ENCODE measurements at regions not wholly inside any gene's neighbourhood (a gene's known extent, or its start where the extent isn't known, plus 50 kb on each side); places are given as distances from the start of the nearest gene placed in this dataset.
"Not testable (repeated sequence)": the region's sequence is repeated elsewhere in the genome, so short reads cannot be mapped to it uniquely, and the experiment has no call there.

DNA sequence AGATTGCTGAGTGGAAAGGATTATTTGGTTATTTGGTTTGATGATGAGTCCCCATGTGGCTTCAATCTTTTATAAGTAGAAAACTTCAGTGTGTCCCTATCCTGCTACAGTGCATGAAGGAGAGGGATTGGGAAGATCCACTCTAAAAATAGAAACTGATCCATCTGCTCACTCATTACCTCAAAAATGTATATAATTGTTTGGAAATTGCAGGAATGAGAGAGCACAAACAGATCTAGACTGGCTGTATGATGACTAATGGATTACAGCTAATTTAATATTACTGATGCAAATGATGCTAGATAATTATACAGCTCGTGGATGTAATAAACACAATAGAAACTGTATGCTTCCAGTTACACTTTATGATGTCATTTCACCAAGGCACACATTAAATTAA, 625.3 kb upstream of the PRR20A start:
- Histone ChIP-seq H3K9ac (ENCODE audit: low read length in 3 of 3) (no peak overlapping the region), H3K36me3 (ENCODE audit: control insufficient read depth in 2 of 3, insufficient read depth in 3 of 3, low read length in 3 of 3) (no peaks in the 10 kb centered on the region), H3K9me3 (ENCODE audit: control insufficient read depth in 2 of 3, insufficient read depth in 1 of 3, low read length in 3 of 3) (peaks cover 0 to 2% (median 0%) of the 10 kb centered on the region in 3 donors), H3K4me3 (ENCODE audit: low read length in 3 of 3) (no peak overlapping the region), H3K27me3 (ENCODE audit: control insufficient read depth, insufficient read depth, low read length) (no peaks in the 10 kb centered on the region), H3K4me1 (ENCODE audit: control insufficient read depth in 2 of 3, insufficient read depth in 2 of 3, low read depth in 1 of 3, low read length in 3 of 3) (no peaks in the 10 kb centered on the region), H3K27ac (ENCODE audit: low read depth in 2 of 2, low read length in 2 of 2) (no peak overlapping the region)
- DNase-seq (no peak), FAIRE-seq (no peak)
- intact Hi-C loops (cut with DNase I), result no loop called here
- TF ChIP-seq, protein P1, sequence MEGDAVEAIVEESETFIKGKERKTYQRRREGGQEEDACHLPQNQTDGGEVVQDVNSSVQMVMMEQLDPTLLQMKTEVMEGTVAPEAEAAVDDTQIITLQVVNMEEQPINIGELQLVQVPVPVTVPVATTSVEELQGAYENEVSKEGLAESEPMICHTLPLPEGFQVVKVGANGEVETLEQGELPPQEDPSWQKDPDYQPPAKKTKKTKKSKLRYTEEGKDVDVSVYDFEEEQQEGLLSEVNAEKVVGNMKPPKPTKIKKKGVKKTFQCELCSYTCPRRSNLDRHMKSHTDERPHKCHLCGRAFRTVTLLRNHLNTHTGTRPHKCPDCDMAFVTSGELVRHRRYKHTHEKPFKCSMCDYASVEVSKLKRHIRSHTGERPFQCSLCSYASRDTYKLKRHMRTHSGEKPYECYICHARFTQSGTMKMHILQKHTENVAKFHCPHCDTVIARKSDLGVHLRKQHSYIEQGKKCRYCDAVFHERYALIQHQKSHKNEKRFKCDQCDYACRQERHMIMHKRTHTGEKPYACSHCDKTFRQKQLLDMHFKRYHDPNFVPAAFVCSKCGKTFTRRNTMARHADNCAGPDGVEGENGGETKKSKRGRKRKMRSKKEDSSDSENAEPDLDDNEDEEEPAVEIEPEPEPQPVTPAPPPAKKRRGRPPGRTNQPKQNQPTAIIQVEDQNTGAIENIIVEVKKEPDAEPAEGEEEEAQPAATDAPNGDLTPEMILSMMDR (IDR thresholded peaks at IDR 0.05; ENCODE audit: borderline replicate concordance, extremely low read depth, insufficient read depth), result no peak

DNA sequence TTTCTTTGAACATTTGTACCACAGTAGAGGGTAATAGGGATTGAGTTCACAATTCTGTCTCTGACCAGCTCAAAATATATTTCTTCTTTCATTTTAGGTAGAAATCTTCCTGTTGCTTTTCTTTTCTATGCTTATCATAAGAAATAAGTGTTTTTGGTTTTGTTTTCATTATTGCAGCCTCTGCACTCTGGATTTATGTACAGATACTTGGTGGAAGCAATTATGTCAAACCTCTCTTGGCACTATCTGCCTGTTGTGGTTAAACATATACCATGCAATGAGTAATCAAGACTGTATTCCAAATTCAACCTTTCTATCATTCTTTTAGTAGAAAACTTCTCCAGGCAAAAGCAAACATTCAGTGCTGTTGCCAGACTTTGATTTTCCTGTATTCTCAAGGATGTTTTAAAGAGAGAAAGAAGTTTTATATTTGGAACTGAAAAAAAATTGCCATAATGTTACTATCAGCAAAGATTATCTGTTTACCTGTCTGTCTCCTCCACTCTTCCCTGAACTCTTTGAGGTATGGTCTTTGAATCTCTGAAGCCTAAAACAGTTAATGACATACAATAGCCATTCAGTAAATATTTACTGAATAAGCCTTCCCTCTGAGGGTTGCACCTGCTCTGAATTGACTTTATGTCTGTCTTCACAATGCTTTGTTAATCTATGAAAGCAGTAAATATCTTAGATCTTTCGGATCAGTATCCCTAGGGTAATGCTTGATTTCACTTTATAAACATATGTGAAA, 612.5 kb upstream of the PRR20A start:
- FAIRE-seq, result no peak
- H3K4me3 ChIP-seq (ENCODE audit: low read length in 3 of 3), result no peak overlapping the region
- peaks cover 0 to 3% (median 0%) of the 10 kb centered on the region in 3 donors for H3K9me3 ChIP-seq (ENCODE audit: control insufficient read depth in 2 of 3, insufficient read depth in 1 of 3, low read length in 3 of 3)
- no peak overlapping the region for H3K9ac ChIP-seq (ENCODE audit: low read length in 3 of 3)
- no peak overlapping the region for H3K27ac ChIP-seq (ENCODE audit: low read depth in 2 of 2, low read length in 2 of 2)
- no peaks in the 10 kb centered on the region for H3K4me1 ChIP-seq (ENCODE audit: control insufficient read depth in 2 of 3, insufficient read depth in 2 of 3, low read depth in 1 of 3, low read length in 3 of 3)
- no peaks in the 10 kb centered on the region for H3K36me3 ChIP-seq (ENCODE audit: control insufficient read depth in 2 of 3, insufficient read depth in 3 of 3, low read length in 3 of 3)
- H3K27me3 ChIP-seq (ENCODE audit: control insufficient read depth, insufficient read depth, low read length), result no peaks in the 10 kb centered on the region
- TF ChIP-seq, protein P1 (IDR thresholded peaks at IDR 0.05; ENCODE audit: borderline replicate concordance, extremely low read depth, insufficient read depth), result no peak
- no peak for DNase-seq
- intact Hi-C loops (cut with DNase I), result no loop called here

DNA sequence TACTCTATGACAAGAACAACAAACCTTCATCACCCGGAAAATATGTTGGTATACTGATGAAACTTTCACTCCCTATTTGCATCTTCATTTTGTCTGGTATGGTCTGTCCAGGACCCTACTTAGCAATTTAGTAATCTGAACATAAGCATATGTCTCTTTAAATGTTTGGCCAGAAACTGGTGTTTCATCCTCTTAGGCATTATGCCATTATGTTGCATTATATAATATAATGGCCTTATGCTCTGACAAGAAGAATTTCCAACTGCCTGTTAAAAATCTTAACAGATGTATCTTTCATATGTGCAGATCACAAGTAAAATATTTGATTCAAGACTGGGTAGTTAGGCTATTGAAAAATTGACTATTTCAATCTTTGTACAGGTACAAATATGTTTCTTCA, 610.6 kb upstream of the PRR20A start:
- H3K27me3 ChIP-seq (ENCODE audit: control insufficient read depth, insufficient read depth, low read length), result no peaks in the 10 kb centered on the region
- no peaks in the 10 kb centered on the region for H3K4me1 ChIP-seq (ENCODE audit: control insufficient read depth in 2 of 3, insufficient read depth in 2 of 3, low read depth in 1 of 3, low read length in 3 of 3)
- H3K9me3 ChIP-seq (ENCODE audit: control insufficient read depth in 2 of 3, insufficient read depth in 1 of 3, low read length in 3 of 3), result no peaks in the 10 kb centered on the region
- no peak for DNase-seq
- intact Hi-C loops (cut with DNase I), result no loop called here
- H3K4me3 ChIP-seq (ENCODE audit: low read length in 3 of 3), result no peak overlapping the region
- no peak overlapping the region for H3K27ac ChIP-seq (ENCODE audit: low read depth in 2 of 2, low read length in 2 of 2)
- H3K36me3 ChIP-seq (ENCODE audit: control insufficient read depth in 2 of 3, insufficient read depth in 3 of 3, low read length in 3 of 3), result no peaks in the 10 kb centered on the region
- FAIRE-seq, result no peak
- no peak overlapping the region for H3K9ac ChIP-seq (ENCODE audit: low read length in 3 of 3)
- TF ChIP-seq, protein P1 (IDR thresholded peaks at IDR 0.05; ENCODE audit: borderline replicate concordance, extremely low read depth, insufficient read depth), result no peak

DNA sequence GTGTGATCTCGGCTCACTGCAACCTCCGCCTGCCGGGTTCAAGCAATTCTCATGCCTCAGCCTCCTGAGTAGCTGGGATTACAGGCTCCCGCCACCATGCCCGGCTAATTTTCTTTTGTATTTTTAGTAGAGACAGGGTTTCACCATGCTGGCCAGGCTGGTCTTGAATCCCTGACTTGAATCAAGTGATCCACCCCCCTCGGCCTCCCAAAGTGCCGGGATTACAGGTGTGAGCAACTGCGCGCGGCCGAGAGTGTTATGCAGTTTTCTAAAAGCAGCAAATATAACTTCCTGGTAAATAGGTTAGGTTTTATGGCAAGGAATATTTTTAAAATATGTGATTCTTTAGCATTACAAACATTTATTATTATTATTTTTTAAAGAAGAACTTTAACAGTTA, 592.8 kb upstream of the PRR20A start:
- H3K27ac ChIP-seq (ENCODE audit: low read depth in 2 of 2, low read length in 2 of 2); H3K9ac ChIP-seq (ENCODE audit: low read length in 3 of 3); H3K36me3 ChIP-seq (ENCODE audit: control insufficient read depth in 2 of 3, insufficient read depth in 3 of 3, low read length in 3 of 3); H3K9me3 ChIP-seq (ENCODE audit: control insufficient read depth in 2 of 3, insufficient read depth in 1 of 3, low read length in 3 of 3); DNase-seq; FAIRE-seq; H3K4me3 ChIP-seq (ENCODE audit: low read length in 3 of 3); H3K27me3 ChIP-seq (ENCODE audit: control insufficient read depth, insufficient read depth, low read length); intact Hi-C loops (cut with DNase I); H3K4me1 ChIP-seq (ENCODE audit: control insufficient read depth in 2 of 3, insufficient read depth in 2 of 3, low read depth in 1 of 3, low read length in 3 of 3): not testable (repeated sequence)

All from kidney (tissue), 13 donors.